Thoracic aorta (tissue), 2 donors: ENCODE measurements at regions not wholly inside any gene's neighbourhood (a gene's known extent, or its start where the extent isn't known, plus 50 kb on each side); places are given as distances from the start of the nearest gene placed in this dataset.
"Not testable (repeated sequence)": the region's sequence is repeated elsewhere in the genome, so short reads cannot be mapped to it uniquely, and the experiment has no call there.

ENCODE experiments used
- ATAC-seq: fragments of 150-250 bp; one replicate; pipeline ENCODE4 v1.8.0; 2017; ENCODE audit warnings: low read depth; ENCODE audit not compliant: insufficient number of reproducible peaks, low FRiP score
- DNase-seq: peaks from one replicate; pipeline ENCODE4 v3.0.0-alpha.2; 2020; ENCODE audit warnings: low spot score
- H3K27ac ChIP-seq, 2 donors: fragments of 200-600 bp; sonication (generic); 1 replicate in 1 of 2; 2 replicates in 1 of 2; pipeline ENCODE4 v1.5.1; 2016; ENCODE audit warnings: mild to moderate bottlenecking in 2 of 2, moderate library complexity in 2 of 2
- H3K27me3 ChIP-seq: fragments of 200-600 bp; sonication (generic); replicated peaks from 2 replicates; pipeline ENCODE4 v1.6.0; 2016; ENCODE audit warnings: mild to moderate bottlenecking; ENCODE audit not compliant: insufficient read depth
- H3K36me3 ChIP-seq: fragments of 200-600 bp; sonication (generic); one replicate; pipeline ENCODE4 v1.5.1; 2016
- H3K4me1 ChIP-seq, 2 donors: fragments of 200-600 bp; sonication (generic); 1 replicate in 1 of 2; 2 replicates in 1 of 2; pipeline versions ENCODE4 v1.5.1 to v1.6.0; 2016; ENCODE audit warnings: low read depth in 2 of 2, mild to moderate bottlenecking in 1 of 2; ENCODE audit not compliant: control insufficient read depth in 1 of 2
- H3K4me3 ChIP-seq: fragments of 200-600 bp; sonication (generic); 2 replicates; pipeline ENCODE4 v1.5.1; 2016; ENCODE audit warnings: mild to moderate bottlenecking
- H3K9me3 ChIP-seq: fragments of 200-600 bp; sonication (generic); 2 replicates; pipeline ENCODE4 v1.5.1; 2016
- TF ChIP-seq, protein P1 (sequence below): fragments of 200-600 bp; sonication (generic); IDR thresholded peaks from one replicate; pipeline ENCODE4 v1.5.1; 2019; ENCODE audit warnings: antibody characterized with exemption

GRCh38 chr6:37078814-37079213 lies 73.4 kb downstream of the FGD2 start:
- Histone ChIP-seq H3K27ac (no peak overlapping the region), H3K9me3 (no peaks in the 10 kb centered on the region), H3K4me1 (peaks cover 3 to 10% of the 10 kb centered on the region in 2 donors), H3K27me3 (no peaks in the 10 kb centered on the region), H3K36me3 (no peaks in the 10 kb centered on the region), H3K4me3 (no peak overlapping the region)
- DNase-seq (no peak), ATAC-seq (no peak)
- TF ChIP-seq, protein P1, sequence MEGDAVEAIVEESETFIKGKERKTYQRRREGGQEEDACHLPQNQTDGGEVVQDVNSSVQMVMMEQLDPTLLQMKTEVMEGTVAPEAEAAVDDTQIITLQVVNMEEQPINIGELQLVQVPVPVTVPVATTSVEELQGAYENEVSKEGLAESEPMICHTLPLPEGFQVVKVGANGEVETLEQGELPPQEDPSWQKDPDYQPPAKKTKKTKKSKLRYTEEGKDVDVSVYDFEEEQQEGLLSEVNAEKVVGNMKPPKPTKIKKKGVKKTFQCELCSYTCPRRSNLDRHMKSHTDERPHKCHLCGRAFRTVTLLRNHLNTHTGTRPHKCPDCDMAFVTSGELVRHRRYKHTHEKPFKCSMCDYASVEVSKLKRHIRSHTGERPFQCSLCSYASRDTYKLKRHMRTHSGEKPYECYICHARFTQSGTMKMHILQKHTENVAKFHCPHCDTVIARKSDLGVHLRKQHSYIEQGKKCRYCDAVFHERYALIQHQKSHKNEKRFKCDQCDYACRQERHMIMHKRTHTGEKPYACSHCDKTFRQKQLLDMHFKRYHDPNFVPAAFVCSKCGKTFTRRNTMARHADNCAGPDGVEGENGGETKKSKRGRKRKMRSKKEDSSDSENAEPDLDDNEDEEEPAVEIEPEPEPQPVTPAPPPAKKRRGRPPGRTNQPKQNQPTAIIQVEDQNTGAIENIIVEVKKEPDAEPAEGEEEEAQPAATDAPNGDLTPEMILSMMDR, result no peak

DNA sequence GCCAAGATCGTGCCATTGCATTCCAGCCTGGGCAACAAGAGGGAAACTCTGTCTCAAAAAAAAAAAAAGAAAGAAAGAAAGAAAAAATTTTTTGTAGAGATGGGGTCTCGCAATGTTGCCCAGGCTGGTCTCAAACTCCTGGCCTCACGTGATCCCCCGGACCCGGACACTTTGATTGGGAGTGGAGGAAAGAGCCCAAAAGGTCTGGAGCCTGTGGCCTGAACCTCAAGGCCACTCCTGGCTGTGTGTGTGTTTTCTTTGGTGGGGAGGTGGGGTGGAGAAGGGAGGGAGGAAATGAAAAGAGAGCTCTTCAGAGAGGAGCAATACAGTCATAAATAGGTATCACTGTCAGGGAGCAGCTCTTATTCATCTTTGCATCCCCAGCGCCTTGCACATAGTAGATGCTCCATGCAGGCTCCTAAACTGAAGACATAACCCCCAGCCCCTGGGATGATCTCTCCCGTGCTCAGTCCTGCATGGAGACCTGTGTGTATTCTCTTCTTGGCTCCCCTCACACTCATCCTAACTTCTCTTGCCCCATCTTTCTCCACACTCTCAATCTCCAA lies 75.7 kb downstream of the FGD2 start:
- TF ChIP-seq, protein P1, result no peak
- ATAC-seq (no peak), DNase-seq (no peak)
- Histone ChIP-seq H3K9me3 (no peaks in the 10 kb centered on the region), H3K36me3 (no peaks in the 10 kb centered on the region), H3K4me3 (no peak overlapping the region), H3K27ac (no peak overlapping the region), H3K27me3 (no peaks in the 10 kb centered on the region), H3K4me1 (peaks cover 3 to 10% of the 10 kb centered on the region in 2 donors)

GRCh38 chr6:37082390-37083130 lies 77.1 kb downstream of the FGD2 start:
- DNase-seq (no peak), ATAC-seq (no peak)
- no peak overlapping the region for H3K27ac ChIP-seq
- H3K36me3 ChIP-seq, result no peaks in the 10 kb centered on the region
- TF ChIP-seq, protein P1, result no peak
- H3K4me1 ChIP-seq, result peaks cover 3 to 8% of the 10 kb centered on the region in 2 donors
- H3K27me3 ChIP-seq, result no peaks in the 10 kb centered on the region
- H3K9me3 ChIP-seq, result no peaks in the 10 kb centered on the region
- no peak overlapping the region for H3K4me3 ChIP-seq

DNA sequence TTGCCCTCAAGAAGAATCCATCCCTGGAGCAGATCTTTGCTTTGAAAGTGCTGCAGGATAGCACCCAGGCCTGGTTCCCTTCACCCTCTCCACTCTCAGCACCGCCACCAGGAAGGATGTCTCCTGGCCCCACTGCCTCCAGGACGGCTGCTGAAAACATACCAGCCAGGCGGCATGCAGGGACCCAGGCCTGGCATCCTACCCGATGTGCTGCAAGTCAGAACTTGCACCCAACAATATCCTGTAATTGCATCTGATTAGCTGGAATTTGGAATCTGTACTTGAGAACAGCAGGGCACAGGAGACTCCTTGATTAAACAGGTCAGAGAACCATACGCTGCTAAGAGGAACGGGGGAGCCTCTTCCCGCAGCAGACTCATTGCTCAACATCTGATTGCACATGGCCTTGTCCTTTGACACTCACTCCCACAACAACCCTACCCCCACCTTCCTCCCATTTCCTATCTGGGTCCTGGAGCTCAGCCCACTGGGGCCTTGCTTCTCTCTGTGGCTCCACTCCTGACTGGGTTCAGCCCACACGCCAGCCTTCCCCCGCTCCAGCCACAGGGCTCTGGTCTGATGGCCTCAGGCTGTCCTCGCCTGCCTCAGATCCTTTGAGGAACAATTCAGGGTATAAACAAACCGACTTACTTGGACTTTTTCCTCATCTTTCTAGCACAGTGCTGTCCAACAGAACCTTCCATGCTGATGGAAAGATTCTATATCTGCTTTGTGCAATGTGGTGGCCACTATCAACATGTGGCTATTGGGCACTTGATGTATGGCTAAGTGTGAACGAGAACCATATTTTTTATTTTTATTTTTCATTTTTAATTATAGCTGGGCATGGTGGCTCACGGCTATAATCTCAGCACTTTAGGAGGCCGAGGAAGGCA lies 78.0 kb downstream of the FGD2 start:
- TF ChIP-seq, protein P1, result no peak
- Histone ChIP-seq H3K27ac (no peak overlapping the region), H3K4me1 (no peaks in the 10 kb centered on the region), H3K9me3 (no peaks in the 10 kb centered on the region), H3K4me3 (no peak overlapping the region), H3K27me3 (no peaks in the 10 kb centered on the region), H3K36me3 (no peaks in the 10 kb centered on the region)
- DNase-seq (no peak), ATAC-seq (no peak)

GRCh38 chr6:37084665-37085064 lies 79.2 kb downstream of the FGD2 start:
- not testable (repeated sequence) for H3K27me3 ChIP-seq, ATAC-seq, DNase-seq, H3K9me3 ChIP-seq, H3K4me3 ChIP-seq, H3K27ac ChIP-seq, H3K4me1 ChIP-seq, H3K36me3 ChIP-seq
